GM04504 (cell line): ENCODE measurements at regions not wholly inside any gene's neighbourhood (a gene's known extent, or its start where the extent isn't known, plus 50 kb on each side); places are given as distances from the start of the nearest gene placed in this dataset.
"Not testable (repeated sequence)": the region's sequence is repeated elsewhere in the genome, so short reads cannot be mapped to it uniquely, and the experiment has no call there.

ENCODE experiments used
- DNase-seq: peaks from one replicate; pipeline ENCODE4 v3.0.0-alpha.2; 2012; ENCODE audit warnings: low read depth

GRCh38 chr9:74334271-74334670 lies 162.9 kb upstream of the RORB start:
- no peak for DNase-seq

- no peak for DNase-seq
These were observed 161.0 kb upstream of the RORB start for GRCh38 chr9:74336161-74336560.

DNA sequence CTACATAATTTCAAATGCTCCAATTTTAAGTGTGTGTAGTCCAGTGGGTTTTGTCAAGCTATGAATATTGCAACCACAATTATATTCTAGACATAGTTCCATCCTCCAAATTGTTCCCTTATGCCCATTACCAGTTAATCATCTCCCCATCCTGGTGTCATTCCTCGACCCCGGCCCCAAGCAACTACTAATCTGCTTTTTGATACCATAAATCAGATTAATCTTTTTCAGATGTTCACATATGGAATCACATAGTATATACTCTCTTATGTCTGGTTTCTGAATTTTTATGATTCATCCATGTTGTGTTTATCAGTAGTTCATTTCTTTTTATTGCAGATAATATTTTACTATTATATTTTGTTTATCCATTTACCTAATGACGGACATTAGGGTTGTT lies 148.4 kb upstream of the RORB start:
- DNase-seq = no peak

- no peak for DNase-seq
These were observed 142.0 kb upstream of the RORB start for GRCh38 chr9:74355107-74355506.

GRCh38 chr9:74357577-74357976 lies 139.6 kb upstream of the RORB start:
- no peak for DNase-seq

DNA sequence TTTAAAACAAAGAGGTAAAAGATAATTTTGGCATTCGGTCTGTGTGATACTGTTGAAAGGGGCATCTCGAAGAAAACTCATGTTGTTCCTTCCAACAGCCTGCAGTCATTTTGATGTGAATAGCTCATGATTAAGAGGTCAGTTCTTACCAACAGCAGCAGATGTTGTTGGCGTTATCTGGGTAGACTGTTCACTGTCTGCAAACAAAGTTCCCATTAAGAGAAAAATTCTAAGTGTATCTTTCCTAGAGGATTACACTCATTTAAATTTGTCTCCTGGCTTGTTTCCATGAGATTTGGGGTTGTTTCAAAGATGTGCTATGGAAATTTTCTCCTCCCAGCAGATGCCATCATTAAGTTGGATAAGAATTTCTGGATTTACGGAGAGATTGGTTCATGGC lies 138.2 kb upstream of the RORB start:
- DNase-seq = no peak

- no peak for DNase-seq
These were observed 135.6 kb upstream of the RORB start for GRCh38 chr9:74361508-74361907.

DNA sequence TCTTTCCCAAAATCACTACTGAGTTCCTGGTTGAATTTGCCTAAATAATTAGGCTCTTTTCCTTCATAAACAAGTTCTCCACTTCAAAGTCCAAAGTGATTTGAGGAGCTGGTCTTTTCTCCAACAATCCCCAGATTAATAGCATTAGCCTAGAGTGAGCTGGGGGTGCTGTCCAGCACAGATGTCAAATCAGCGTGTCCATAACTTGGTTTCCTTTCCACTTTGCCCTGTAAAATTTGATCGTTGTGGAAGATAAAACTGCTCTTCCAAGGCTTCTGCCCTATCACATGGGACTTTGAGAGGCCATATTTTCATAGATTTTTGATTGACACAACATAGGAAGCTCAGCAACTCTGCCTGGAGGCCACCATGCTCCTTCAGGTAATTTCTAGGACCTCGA lies 134.7 kb upstream of the RORB start:
- DNase-seq = no peak

- DNase-seq = no peak
These were observed 131.0 kb upstream of the RORB start for GRCh38 chr9:74366111-74366510.

DNA sequence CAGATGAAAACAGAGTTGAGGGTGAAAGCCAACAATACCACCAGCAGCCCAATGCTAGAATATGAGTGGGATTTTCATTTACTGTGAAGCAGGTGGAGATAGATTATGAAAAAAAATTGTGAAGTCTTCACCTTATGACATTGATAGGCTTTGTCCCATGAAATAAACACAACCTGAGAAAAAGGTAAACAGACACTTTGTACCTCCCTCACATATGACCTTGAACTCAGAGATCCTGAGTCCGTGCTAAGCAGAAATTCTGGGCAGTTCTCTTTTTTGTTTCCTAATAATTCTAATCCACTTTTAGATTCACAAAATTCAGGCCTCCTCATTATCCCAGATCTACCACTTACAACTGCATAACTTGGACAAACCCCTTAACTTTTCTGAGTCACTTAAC lies 127.3 kb upstream of the RORB start:
- DNase-seq = no peak

GRCh38 chr9:74373348-74373747 lies 123.8 kb upstream of the RORB start:
- no peak for DNase-seq

DNA sequence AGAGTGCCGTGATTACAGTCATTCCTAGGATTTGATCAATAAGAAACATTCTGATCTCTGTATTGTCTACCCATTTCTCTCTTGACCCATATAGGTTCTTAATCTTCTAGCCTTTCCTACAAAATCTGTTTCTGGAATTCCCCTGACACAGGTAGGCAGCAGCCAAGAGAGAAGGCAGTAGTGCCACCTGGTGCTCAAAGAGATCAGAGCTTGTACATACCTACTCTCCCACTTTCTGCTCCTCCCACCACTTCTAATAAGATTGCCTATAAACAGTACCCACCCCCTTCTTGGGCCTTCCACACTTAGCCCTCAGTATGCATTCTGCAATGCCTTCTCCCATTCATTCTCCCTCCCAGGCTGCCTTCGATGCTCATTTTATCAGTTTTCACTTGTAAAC lies 117.4 kb upstream of the RORB start:
- DNase-seq = no peak

DNA sequence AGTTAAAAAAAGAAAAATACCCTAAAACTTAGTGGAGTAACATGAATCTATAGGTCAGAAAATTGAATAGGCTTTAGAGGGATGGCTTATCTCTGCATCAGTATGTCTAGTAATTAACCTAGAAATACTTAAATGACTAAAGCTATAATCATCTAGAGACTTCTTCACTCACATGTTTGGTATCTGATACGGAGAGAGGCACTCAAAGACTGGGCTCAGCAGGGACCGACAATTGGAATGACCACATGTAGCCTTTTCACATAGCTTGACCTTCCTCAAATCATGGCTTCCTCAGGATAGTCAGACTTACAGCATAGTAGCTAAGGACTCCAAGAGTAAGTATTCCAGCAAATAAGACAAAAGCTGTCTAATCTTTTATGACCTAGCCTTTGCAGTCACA lies 105.3 kb upstream of the RORB start:
- DNase-seq = no peak

GRCh38 chr9:74403581-74403980 lies 93.6 kb upstream of the RORB start:
- DNase-seq = no peak

DNA sequence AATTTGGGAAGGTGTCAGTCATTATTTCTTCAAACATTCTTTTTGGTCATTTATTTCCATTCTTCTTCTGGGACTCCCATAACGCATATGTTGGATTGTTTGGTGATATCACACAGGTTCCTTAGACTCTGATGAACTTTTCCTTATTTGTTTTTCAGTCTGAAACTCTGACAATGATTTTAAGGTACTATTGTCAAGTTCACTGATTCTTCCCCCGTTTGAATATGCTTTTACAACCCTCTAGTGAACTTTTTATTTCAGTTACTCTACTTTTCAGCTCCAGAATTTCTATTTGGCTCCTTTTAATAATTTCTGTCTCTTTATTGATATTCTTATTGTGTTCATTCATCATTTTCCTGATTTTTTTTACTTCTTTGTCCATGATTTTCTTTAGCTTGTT lies 92.5 kb upstream of the RORB start:
- DNase-seq = no peak

DNA sequence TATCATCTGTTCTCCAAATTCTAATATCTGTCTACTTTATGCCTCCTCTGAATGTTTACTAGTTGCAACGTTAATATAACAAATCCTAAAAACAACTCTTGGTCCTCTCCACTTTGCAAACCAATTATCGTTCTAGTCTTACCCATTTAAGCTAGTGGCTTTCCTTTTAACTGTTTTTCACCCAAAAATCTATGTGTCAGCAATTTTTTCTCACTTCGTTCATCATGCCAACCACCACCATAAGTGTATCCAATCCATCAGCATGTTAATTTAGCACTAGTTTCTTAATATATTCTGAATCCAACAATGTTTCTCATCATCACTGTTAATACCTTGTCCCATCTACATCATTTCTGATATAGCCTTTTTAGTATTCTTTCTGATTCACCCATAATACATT lies 90.0 kb upstream of the RORB start:
- DNase-seq = no peak

DNA sequence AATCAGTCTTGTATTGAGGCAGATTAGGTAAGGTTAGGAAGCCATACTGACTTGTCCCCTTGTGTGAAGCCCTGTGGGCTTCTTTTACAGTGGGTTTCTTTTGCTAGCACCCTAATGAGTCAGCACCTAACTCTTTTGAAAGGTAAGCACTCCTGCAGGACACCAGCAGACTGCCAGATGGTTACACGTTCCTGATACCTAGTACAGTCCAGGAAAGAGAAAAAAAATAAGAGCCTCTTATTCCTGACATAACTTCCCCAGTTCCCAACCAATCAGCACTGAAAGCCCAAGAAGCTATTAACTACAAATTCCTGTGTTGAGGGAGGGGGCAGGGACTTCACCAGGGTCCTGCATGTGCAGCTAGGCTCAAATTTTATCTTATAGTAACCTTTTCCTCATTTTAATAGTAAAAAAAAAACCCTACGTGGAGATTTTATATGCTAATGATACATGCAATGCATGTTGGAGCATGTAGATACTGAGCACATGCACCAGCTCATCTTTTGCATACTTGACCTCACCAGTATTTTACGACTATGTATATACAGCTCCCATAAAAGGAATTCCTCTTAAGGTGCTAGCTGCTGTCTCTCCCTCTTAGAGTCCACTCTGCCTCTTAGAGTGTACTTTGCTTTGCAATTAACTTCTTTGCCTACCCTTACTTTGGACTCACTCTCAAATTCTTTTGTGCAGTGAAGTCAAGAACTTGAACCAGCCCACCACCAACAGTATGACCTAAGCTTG lies 84.7 kb upstream of the RORB start:
- DNase-seq = no peak

- no peak for DNase-seq
These were observed 83.3 kb upstream of the RORB start for GRCh38 chr9:74413876-74414275.

DNA sequence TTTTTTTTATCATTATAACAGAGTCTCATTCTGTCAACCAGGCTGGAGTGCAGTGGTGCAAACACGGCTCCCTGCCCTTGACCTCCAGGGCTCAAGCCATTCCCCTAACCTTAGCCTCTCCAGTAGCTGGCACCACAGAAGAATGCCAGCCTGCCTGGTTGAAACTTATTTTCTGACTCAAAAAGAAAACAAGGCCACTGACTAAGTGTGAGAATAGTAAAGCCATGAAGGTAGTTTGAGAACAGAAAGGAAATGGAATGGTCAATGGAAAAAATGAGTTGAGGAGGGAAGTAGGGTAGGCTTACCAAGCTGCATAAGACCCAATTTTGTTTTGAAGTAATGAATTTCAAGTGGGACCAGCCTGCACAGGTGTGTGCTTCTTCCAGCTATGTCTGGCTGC lies 82.8 kb upstream of the RORB start:
- DNase-seq = no peak

DNA sequence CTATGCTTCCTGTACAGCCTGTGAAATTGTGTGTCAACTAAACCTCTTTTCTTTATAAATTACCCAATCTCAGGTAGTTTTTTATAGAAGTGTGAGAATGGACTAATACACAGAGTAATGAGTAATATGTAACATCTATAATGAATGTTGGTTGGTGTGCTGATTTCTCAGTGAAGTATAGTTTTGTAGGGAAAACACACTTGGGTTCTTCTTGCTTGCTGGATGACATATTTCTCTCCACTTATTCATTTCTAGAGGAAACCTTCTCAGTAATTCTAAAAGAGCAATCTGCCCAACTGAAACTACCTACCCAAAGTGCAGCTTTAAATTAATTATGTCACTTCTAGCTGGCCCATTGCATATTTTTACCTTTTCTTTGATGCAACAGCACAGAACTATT lies 81.1 kb upstream of the RORB start:
- DNase-seq = no peak

- DNase-seq = not testable (repeated sequence)
These were observed 72.6 kb upstream of the RORB start for GRCh38 chr9:74424488-74424887.

DNA sequence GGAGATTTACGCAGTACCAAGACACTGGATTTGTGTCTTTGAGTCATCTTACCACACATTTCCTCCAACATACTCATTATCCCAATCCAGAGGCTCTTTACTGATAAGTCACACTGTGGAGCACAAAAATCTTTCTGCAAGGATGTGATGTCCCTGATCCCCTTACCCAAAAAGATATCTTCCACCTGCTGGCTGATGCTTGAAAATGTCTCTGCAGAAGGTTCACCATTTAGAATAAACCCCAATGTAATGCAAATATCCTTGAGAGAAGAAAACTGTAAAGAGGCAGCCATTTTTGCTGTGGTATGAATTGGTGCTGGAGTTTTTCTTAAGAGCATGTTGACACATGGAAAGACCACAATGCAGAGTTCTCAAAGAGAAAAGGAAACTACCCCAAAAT lies 65.7 kb upstream of the RORB start:
- DNase-seq = no peak

GRCh38 chr9:74443036-74443750 lies 53.9 kb upstream of the RORB start:
- no peak for DNase-seq

- DNase-seq = peak; percentile 38
These were observed 52.8 kb upstream of the RORB start for GRCh38 chr9:74444369-74444768.
